ENCODE measurements at regions not wholly inside any gene's neighbourhood (a gene's known extent, or its start where the extent isn't known, plus 50 kb on each side); places are given as distances from the start of the nearest gene placed in this dataset.

- no peak overlapping the region for H3K27ac ChIP-seq (ENCODE audit: low read length in 2 of 2)
- POLR2A ChIA-PET: no interaction called here
- intact Hi-C loops (cut with micrococcal nuclease): no loop called here
- Mint-ChIP-seq H3K4me1 (no peaks in the 10 kb centered on the region), H3K4me3 (no peak overlapping the region), H3K27ac (no peak overlapping the region), H3K27me3 (peaks cover 14% of the 10 kb centered on the region), H3K9me3 (ENCODE audit: insufficient read depth) (no peaks in the 10 kb centered on the region)
- CTCF ChIA-PET: no interaction called here
- no peaks in the 10 kb centered on the region for H3K4me1 ChIP-seq (ENCODE audit: control insufficient read depth in 2 of 2, insufficient read depth in 2 of 2, low read length in 2 of 2)
- H3K9me3 ChIP-seq (ENCODE audit: control extremely low read depth in 1 of 3, control insufficient read depth in 2 of 3, insufficient read depth in 1 of 3, low read length in 2 of 3): no peaks in the 10 kb centered on the region
- H2AFZ ChIP-seq (ENCODE audit: insufficient read depth, low read depth, low read length, poor library complexity, severe bottlenecking): no peak overlapping the region
- H3K27me3 ChIP-seq (replicated peaks in 1 of 4; ENCODE audit: control extremely low read depth in 1 of 4, control insufficient read depth in 3 of 4, insufficient read depth in 4 of 4, low read length in 3 of 4): no peaks in the 10 kb centered on the region
- DNase-seq (no peak), ATAC-seq (ENCODE audit: low read depth) (no peak)
- H3K79me2 ChIP-seq (ENCODE audit: control insufficient read depth, insufficient read depth, low read length): no peaks in the 10 kb centered on the region
- H3K4me2 ChIP-seq (replicated peaks; ENCODE audit: low read depth, low read length, poor library complexity, severe bottlenecking): no peak overlapping the region
- H3K36me3 ChIP-seq (replicated peaks in 1 of 2; ENCODE audit: control extremely low read depth in 1 of 2, control insufficient read depth in 1 of 2, extremely low read depth in 1 of 2, insufficient read depth in 2 of 2, low read length in 1 of 2): no peaks in the 10 kb centered on the region
- no peaks in the 10 kb centered on the region for H4K20me1 ChIP-seq (ENCODE audit: control insufficient read depth, insufficient read depth, low read length, poor library complexity, severe bottlenecking)
- TF ChIP-seq EZH2 (IDR thresholded peaks at IDR 0.05; ENCODE audit: borderline replicate concordance, insufficient read depth, low read depth, low read length, poor library complexity, severe bottlenecking) (no peak), CTCF (IDR thresholded peaks at IDR 0.05) (no peak)
- no peak overlapping the region for H3K9ac ChIP-seq (ENCODE audit: low read length)
- no CpG with 5 or more reads among the region's 2 CpGs for WGBS (ENCODE audit: insufficient coverage)
- no peak overlapping the region for H3K4me3 ChIP-seq (ENCODE audit: control extremely low read depth in 1 of 5, extremely low read depth in 1 of 5, insufficient read depth in 1 of 5, low read depth in 2 of 5, low read length in 4 of 5)
These were observed 61.0 kb upstream of the NAV2 start for GRCh38 chr11:19651653-19652052.

GRCh38 chr11:19651028-19651427, 61.6 kb upstream of the NAV2 start:
- intact Hi-C loops (cut with micrococcal nuclease): no loop called here
- Histone ChIP-seq H3K4me2 (replicated peaks; ENCODE audit: low read depth, low read length, poor library complexity, severe bottlenecking) (no peak overlapping the region), H3K27ac (ENCODE audit: low read length in 2 of 2) (no peak overlapping the region), H3K9ac (ENCODE audit: low read length) (no peak overlapping the region), H3K9me3 (ENCODE audit: control extremely low read depth in 1 of 3, control insufficient read depth in 2 of 3, insufficient read depth in 1 of 3, low read length in 2 of 3) (no peaks in the 10 kb centered on the region), H2AFZ (ENCODE audit: insufficient read depth, low read depth, low read length, poor library complexity, severe bottlenecking) (no peak overlapping the region), H3K27me3 (replicated peaks in 1 of 4; ENCODE audit: control extremely low read depth in 1 of 4, control insufficient read depth in 3 of 4, insufficient read depth in 4 of 4, low read length in 3 of 4) (no peaks in the 10 kb centered on the region), H3K36me3 (replicated peaks in 1 of 2; ENCODE audit: control extremely low read depth in 1 of 2, control insufficient read depth in 1 of 2, extremely low read depth in 1 of 2, insufficient read depth in 2 of 2, low read length in 1 of 2) (no peaks in the 10 kb centered on the region), H3K79me2 (ENCODE audit: control insufficient read depth, insufficient read depth, low read length) (no peaks in the 10 kb centered on the region), H3K4me1 (ENCODE audit: control insufficient read depth in 2 of 2, insufficient read depth in 2 of 2, low read length in 2 of 2) (no peaks in the 10 kb centered on the region), H4K20me1 (ENCODE audit: control insufficient read depth, insufficient read depth, low read length, poor library complexity, severe bottlenecking) (no peaks in the 10 kb centered on the region), H3K4me3 (ENCODE audit: control extremely low read depth in 1 of 5, extremely low read depth in 1 of 5, insufficient read depth in 1 of 5, low read depth in 2 of 5, low read length in 4 of 5) (no peak overlapping the region)
- ChIA-PET CTCF (no interaction called here), POLR2A (no interaction called here)
- no CpG with 5 or more reads among the region's 2 CpGs for WGBS (ENCODE audit: insufficient coverage)
- Mint-ChIP-seq H3K9me3 (ENCODE audit: insufficient read depth) (no peaks in the 10 kb centered on the region), H3K4me1 (no peaks in the 10 kb centered on the region), H3K27me3 (peaks cover 14% of the 10 kb centered on the region), H3K4me3 (no peak overlapping the region), H3K27ac (no peak overlapping the region)
- TF ChIP-seq EZH2 (IDR thresholded peaks at IDR 0.05; ENCODE audit: borderline replicate concordance, insufficient read depth, low read depth, low read length, poor library complexity, severe bottlenecking): no peak
- no peak for TF ChIP-seq CTCF (IDR thresholded peaks at IDR 0.05)
- no peak for DNase-seq
- no peak for ATAC-seq (ENCODE audit: low read depth)

All from B cell (primary cell).